Spleen (tissue), 11 donors: ENCODE measurements at regions not wholly inside any gene's neighbourhood (a gene's known extent, or its start where the extent isn't known, plus 50 kb on each side); places are given as distances from the start of the nearest gene placed in this dataset.

Experiments
- DNase-seq: peaks from one replicate; pipeline ENCODE4 v3.0.0-alpha.2; 2020
- H3K27ac ChIP-seq, 8 donors: fragments of 200-600 bp; sonication (generic) in 7 of 8; 1 replicate in 4 of 8; 2 replicates in 4 of 8; pipeline versions ENCODE4 v1.5.0 to v1.8.0; 2016 to 2021; ENCODE audit warnings: inconsistent platforms in 4 of 8, mild to moderate bottlenecking in 4 of 8, moderate library complexity in 1 of 8
- H3K27me3 ChIP-seq, 7 donors: fragments of 200-600 bp; sonication (generic) in 6 of 7; replicated peaks in 1 of 7; 1 replicate in 4 of 7; 2 replicates in 3 of 7; pipeline versions ENCODE4 v1.5.0 to v1.8.0; 2016 to 2021; ENCODE audit warnings: inconsistent platforms in 3 of 7, mild to moderate bottlenecking in 1 of 7
- H3K36me3 ChIP-seq, 6 donors: fragments of 200-600 bp; sonication (generic) in 5 of 6; 1 replicate in 4 of 6; 2 replicates in 2 of 6; pipeline versions ENCODE4 v1.5.0 to v1.8.0; 2016 to 2021; ENCODE audit warnings: inconsistent platforms in 2 of 6
- H3K4me1 ChIP-seq, 6 donors: fragments of 200-600 bp; sonication (generic) in 5 of 6; 1 replicate in 3 of 6; 2 replicates in 3 of 6; pipeline versions ENCODE4 v1.5.0 to v1.8.0; 2016 to 2021; ENCODE audit warnings: inconsistent platforms in 3 of 6
- H3K4me3 ChIP-seq, 8 donors: fragments of 200-600 bp; sonication (generic) in 7 of 8; 1 replicate in 4 of 8; 2 replicates in 4 of 8; pipeline versions ENCODE4 v1.5.0 to v1.8.0; 2016 to 2021; ENCODE audit warnings: inconsistent platforms in 4 of 8, mild to moderate bottlenecking in 4 of 8, moderate library complexity in 2 of 8
- H3K9me3 ChIP-seq, 8 donors: fragments of 200-600 bp; sonication (generic) in 7 of 8; 1 replicate in 4 of 8; 2 replicates in 4 of 8; pipeline versions ENCODE4 v1.5.0 to v1.8.0; 2016 to 2021; ENCODE audit warnings: inconsistent platforms in 4 of 8
- CTCF ChIP-seq, 11 experiments: fragments of 200-600 bp in 7 of 11; fragments of 450-650 bp in 4 of 11; sonication (generic) in 4 of 11; IDR thresholded peaks in 8 of 11; conservative IDR thresholded peaks in 3 of 11; 1 replicate in 7 of 11; 2 replicates in 4 of 11; pipeline versions ENCODE4 v1.4.0 to v1.8.0; 2016 to 2021; ENCODE audit warnings: antibody characterized with exemption in 11 of 11, inconsistent platforms in 4 of 11, mild to moderate bottlenecking in 1 of 11
- POLR2A ChIP-seq, 3 donors: fragments of 450-650 bp; IDR thresholded peaks; one replicate each; pipeline ENCODE4 v1.5.1; 2017; ENCODE audit warnings: antibody characterized with exemption in 3 of 3, mild to moderate bottlenecking in 1 of 3
- POLR2AphosphoS5 ChIP-seq, 3 donors: sonication (generic); formaldehyde crosslinking; IDR thresholded peaks; one replicate each; pipeline ENCODE4 v1.5.1; 2017; ENCODE audit warnings: antibody characterized with exemption in 3 of 3
- WGBS, 5 donors: extraction: QIAGEN DNeasy Blood & Tissue Kit in 3 of 5; methylation state at CpG; one replicate each; pipeline versions ENCODE4 v1.1.5 to v1.1.7; 2013 to 2018; 5-methylcytosine and 5-hydroxymethylcytosine counted together
- intact Hi-C: fragments of 100-400 bp; cut with DNase I; formaldehyde crosslinking; loops from one replicate; pipeline ENCODE4 v1.15.0; 2023; ENCODE audit warnings: low total_unique reads
- donor health status: healthy with polysubstance abuse.
- donor health status: DM: no; HTN: no; CAD: no; lungs with moderate emphysema.
- donor health status: DM: no; HTN: no; CAD: no.
- donor health status: Bipolar disorder and iron deficiency.
- donor health status: healthy.
- donor health status: DM: no; HTN: no; CAD: no.
- donor health status: DM: yes; HTN: yes; CAD: no.

GRCh38 chr15:95918525-95918924, 412.0 kb upstream of the NR2F2 start:
- H3K36me3 ChIP-seq = no peaks in the 10 kb centered on the region
- intact Hi-C loops = no loop called here
- no peaks in the 10 kb centered on the region for H3K27me3 ChIP-seq
- 91 to 95% (median 92%) methylated on average over 3 of the region's 3 CpGs for WGBS, 5 donors
- TF ChIP-seq POLR2AphosphoS5 (IDR thresholded peaks at IDR 0.05) (no peak), POLR2A (IDR thresholded peaks at IDR 0.05) (no peak), CTCF (IDR thresholded peaks at IDR 0.05 in 8 of 11, conservative IDR thresholded peaks at IDR 0.05 in 3 of 11) (no peak)
- H3K4me1 ChIP-seq = peaks cover 0 to 6% (median 1%) of the 10 kb centered on the region in 6 donors
- no peak overlapping the region for H3K4me3 ChIP-seq
- no peak overlapping the region for H3K27ac ChIP-seq
- no peaks in the 10 kb centered on the region for H3K9me3 ChIP-seq
- DNase-seq = no peak

GRCh38 chr15:95919460-95919859, 411.0 kb upstream of the NR2F2 start:
- Histone ChIP-seq H3K27me3 (no peaks in the 10 kb centered on the region), H3K36me3 (no peaks in the 10 kb centered on the region), H3K4me3 (no peak overlapping the region), H3K4me1 (peaks cover 0 to 6% (median 1%) of the 10 kb centered on the region in 6 donors), H3K27ac (no peak overlapping the region), H3K9me3 (no peaks in the 10 kb centered on the region)
- TF ChIP-seq POLR2AphosphoS5 (IDR thresholded peaks at IDR 0.05) (no peak), POLR2A (IDR thresholded peaks at IDR 0.05) (no peak), CTCF (IDR thresholded peaks at IDR 0.05 in 8 of 11, conservative IDR thresholded peaks at IDR 0.05 in 3 of 11) (no peak)
- WGBS, 5 donors = 81 to 90% (median 85%) methylated on average over 1 of the region's 1 CpG
- intact Hi-C loops = no loop called here
- DNase-seq = no peak

GRCh38 chr15:95921404-95921803, 409.1 kb upstream of the NR2F2 start:
- H3K27me3 ChIP-seq = no peaks in the 10 kb centered on the region
- H3K9me3 ChIP-seq = no peaks in the 10 kb centered on the region
- no peak overlapping the region for H3K27ac ChIP-seq
- no peak for TF ChIP-seq POLR2AphosphoS5 (IDR thresholded peaks at IDR 0.05)
- H3K36me3 ChIP-seq = no peaks in the 10 kb centered on the region
- no peak for DNase-seq
- no peak overlapping the region for H3K4me3 ChIP-seq
- H3K4me1 ChIP-seq = peaks cover 0 to 6% (median 1%) of the 10 kb centered on the region in 6 donors
- intact Hi-C loops = no loop called here

- intact Hi-C loops = no loop called here
- Histone ChIP-seq H3K27me3 (no peaks in the 10 kb centered on the region), H3K27ac (no peak overlapping the region), H3K4me3 (no peak overlapping the region), H3K36me3 (no peaks in the 10 kb centered on the region), H3K4me1 (peaks cover 0 to 6% (median 1%) of the 10 kb centered on the region in 6 donors), H3K9me3 (no peaks in the 10 kb centered on the region)
- TF ChIP-seq CTCF (IDR thresholded peaks at IDR 0.05 in 8 of 11, conservative IDR thresholded peaks at IDR 0.05 in 3 of 11) (no peak), POLR2AphosphoS5 (IDR thresholded peaks at IDR 0.05) (no peak), POLR2A (IDR thresholded peaks at IDR 0.05) (no peak)
- WGBS, 5 donors = 81 to 92% (median 91%) methylated on average over 7 of the region's 7 CpGs
- no peak for DNase-seq
Observed at GRCh38 chr15:95922431-95922830, 408.1 kb upstream of the NR2F2 start.

GRCh38 chr15:95923792-95924191, 406.7 kb upstream of the NR2F2 start:
- Histone ChIP-seq H3K4me1 (peaks cover 0 to 6% (median 1%) of the 10 kb centered on the region in 6 donors), H3K27me3 (no peaks in the 10 kb centered on the region), H3K36me3 (no peaks in the 10 kb centered on the region), H3K9me3 (no peaks in the 10 kb centered on the region), H3K27ac (no peak overlapping the region), H3K4me3 (no peak overlapping the region)
- intact Hi-C loops = no loop called here
- DNase-seq = no peak
- no peak for TF ChIP-seq POLR2A (IDR thresholded peaks at IDR 0.05)
- TF ChIP-seq POLR2AphosphoS5 (IDR thresholded peaks at IDR 0.05) = no peak
- no peak for TF ChIP-seq CTCF (IDR thresholded peaks at IDR 0.05 in 8 of 11, conservative IDR thresholded peaks at IDR 0.05 in 3 of 11)
- 55 to 88% (median 76%) methylated on average over 4 of the region's 4 CpGs for WGBS, 5 donors
